Gastroesophageal sphincter (tissue), 4 donors: ENCODE measurements at regions not wholly inside any gene's neighbourhood (a gene's known extent, or its start where the extent isn't known, plus 50 kb on each side); places are given as distances from the start of the nearest gene placed in this dataset.

Experiments
- ATAC-seq: fragments of 150-250 bp; one replicate; pipeline ENCODE4 v1.9.1; 2016; ENCODE audit warnings: mild to moderate bottlenecking, moderate library complexity
- H3K27ac ChIP-seq, 4 donors: fragments of 200-600 bp; sonication (generic) in 3 of 4; 1 replicate in 3 of 4; 2 replicates in 1 of 4; pipeline ENCODE4 v1.5.1; 2016 to 2019
- H3K27me3 ChIP-seq: fragments of 200-600 bp; sonication (generic); one replicate; pipeline ENCODE4 v1.5.1; 2019
- H3K36me3 ChIP-seq, 2 donors: fragments of 200-600 bp; sonication (generic); one replicate each; pipeline ENCODE4 v1.5.1; 2019; ENCODE audit warnings: control low read depth in 1 of 2
- H3K4me1 ChIP-seq, 3 donors: fragments of 200-600 bp; sonication (generic); 1 replicate in 2 of 3; 2 replicates in 1 of 3; pipeline ENCODE4 v1.5.1; 2016 to 2019; ENCODE audit warnings: control low read depth in 2 of 3
- H3K4me3 ChIP-seq, 2 donors: fragments of 200-600 bp; sonication (generic); one replicate each; pipeline ENCODE4 v1.5.1; 2019; ENCODE audit warnings: mild to moderate bottlenecking in 1 of 2, moderate library complexity in 1 of 2
- H3K9me3 ChIP-seq, 3 donors: fragments of 200-600 bp; sonication (generic); one replicate each; pipeline ENCODE4 v1.5.1; 2017 to 2019; ENCODE audit warnings: control low read depth in 2 of 3
- EP300 ChIP-seq: sonication (generic); formaldehyde crosslinking; IDR thresholded peaks from one replicate; pipeline ENCODE4 v1.6.1; 2017; ENCODE audit warnings: antibody characterized with exemption, mild to moderate bottlenecking
- POLR2A ChIP-seq, 2 donors: fragments of 450-650 bp; IDR thresholded peaks; one replicate each; pipeline ENCODE4 v1.6.1; 2017; ENCODE audit warnings: antibody characterized with exemption in 2 of 2, mild to moderate bottlenecking in 2 of 2, moderate library complexity in 1 of 2
- POLR2AphosphoS5 ChIP-seq: sonication (generic); formaldehyde crosslinking; IDR thresholded peaks from one replicate; pipeline ENCODE4 v1.6.1; 2017; ENCODE audit warnings: antibody characterized with exemption
- WGBS, 2 donors: methylation state at CpG; one replicate each; pipeline ENCODE4 v1.1.5; 2018; ENCODE audit warnings: low coverage in 1 of 2; 5-methylcytosine and 5-hydroxymethylcytosine counted together
- TF ChIP-seq, protein P1 (sequence below), 4 experiments: fragments of 200-600 bp in 2 of 4; fragments of 450-650 bp in 2 of 4; sonication (generic) in 1 of 4; IDR thresholded peaks; one replicate each; pipeline ENCODE4 v1.5.1; 2017 to 2019; ENCODE audit warnings: antibody characterized with exemption in 4 of 4, mild to moderate bottlenecking in 2 of 4, moderate library complexity in 2 of 4

DNA sequence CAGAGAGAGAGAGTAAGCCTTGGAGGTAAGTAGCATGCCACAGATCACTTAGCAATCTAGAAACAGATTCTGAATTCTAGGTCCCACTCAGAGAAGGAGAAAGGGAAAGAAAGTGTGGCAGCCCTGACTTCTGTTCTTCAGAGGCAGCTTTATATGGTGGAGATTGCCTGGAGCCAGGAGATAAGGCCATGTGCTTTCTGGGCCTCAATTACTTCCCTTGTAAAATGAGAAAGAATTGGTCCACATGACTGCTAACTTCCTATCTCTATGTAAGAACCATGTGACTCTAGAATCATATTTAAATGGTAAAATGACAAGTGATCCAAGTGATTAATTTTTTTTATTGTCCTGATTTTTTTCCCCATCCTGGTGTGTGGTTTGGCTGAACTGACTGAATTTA lies 64.1 kb downstream of the HHEX start:
- TF ChIP-seq POLR2AphosphoS5: no peak
- TF ChIP-seq, protein P1, sequence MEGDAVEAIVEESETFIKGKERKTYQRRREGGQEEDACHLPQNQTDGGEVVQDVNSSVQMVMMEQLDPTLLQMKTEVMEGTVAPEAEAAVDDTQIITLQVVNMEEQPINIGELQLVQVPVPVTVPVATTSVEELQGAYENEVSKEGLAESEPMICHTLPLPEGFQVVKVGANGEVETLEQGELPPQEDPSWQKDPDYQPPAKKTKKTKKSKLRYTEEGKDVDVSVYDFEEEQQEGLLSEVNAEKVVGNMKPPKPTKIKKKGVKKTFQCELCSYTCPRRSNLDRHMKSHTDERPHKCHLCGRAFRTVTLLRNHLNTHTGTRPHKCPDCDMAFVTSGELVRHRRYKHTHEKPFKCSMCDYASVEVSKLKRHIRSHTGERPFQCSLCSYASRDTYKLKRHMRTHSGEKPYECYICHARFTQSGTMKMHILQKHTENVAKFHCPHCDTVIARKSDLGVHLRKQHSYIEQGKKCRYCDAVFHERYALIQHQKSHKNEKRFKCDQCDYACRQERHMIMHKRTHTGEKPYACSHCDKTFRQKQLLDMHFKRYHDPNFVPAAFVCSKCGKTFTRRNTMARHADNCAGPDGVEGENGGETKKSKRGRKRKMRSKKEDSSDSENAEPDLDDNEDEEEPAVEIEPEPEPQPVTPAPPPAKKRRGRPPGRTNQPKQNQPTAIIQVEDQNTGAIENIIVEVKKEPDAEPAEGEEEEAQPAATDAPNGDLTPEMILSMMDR (IDR thresholded peaks at IDR 0.05): no peak
- H3K9me3 ChIP-seq: no peaks in the 10 kb centered on the region
- no peaks in the 10 kb centered on the region for H3K27me3 ChIP-seq
- no peak overlapping the region for H3K4me3 ChIP-seq
- no peak overlapping the region for H3K27ac ChIP-seq
- H3K36me3 ChIP-seq: no peaks in the 10 kb centered on the region
- H3K4me1 ChIP-seq: peaks cover 5 to 36% (median 9%) of the 10 kb centered on the region in 3 donors
- ATAC-seq: no peak

DNA sequence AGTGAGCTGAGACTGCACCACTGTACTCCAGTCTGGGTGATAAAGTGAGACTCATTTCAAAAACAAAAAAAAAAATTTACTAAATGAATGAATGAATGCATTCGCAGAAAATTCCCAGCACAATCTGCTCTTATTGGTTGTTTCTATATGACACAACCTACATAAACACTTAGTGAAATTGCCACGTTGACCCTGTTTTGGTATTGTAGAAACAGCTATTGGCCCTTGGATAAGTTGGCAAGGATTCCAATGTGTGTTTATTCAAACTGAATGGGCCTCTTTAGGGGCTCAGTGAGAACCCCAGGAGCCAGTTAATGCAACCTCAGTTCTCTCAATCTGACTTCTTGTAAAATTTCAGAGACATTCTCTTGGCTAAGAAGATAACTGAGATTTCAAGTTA lies 66.0 kb downstream of the HHEX start:
- WGBS, 2 donors: 61 to 76% methylated on average over 2 of the region's 2 CpGs
- H3K4me1 ChIP-seq: peaks cover 9 to 55% (median 12%) of the 10 kb centered on the region in 3 donors
- H3K4me3 ChIP-seq: no peak overlapping the region
- peak overlapping the region in 3 of 4 donors; percentile 83 to 90 (median 84) for H3K27ac ChIP-seq
- no peaks in the 10 kb centered on the region for H3K27me3 ChIP-seq
- ATAC-seq: no peak
- H3K36me3 ChIP-seq: no peaks in the 10 kb centered on the region
- H3K9me3 ChIP-seq: no peaks in the 10 kb centered on the region
- TF ChIP-seq POLR2AphosphoS5 (no peak), POLR2A (IDR thresholded peaks at IDR 0.05) (no peak), EP300 (no peak)
- TF ChIP-seq, protein P1 (IDR thresholded peaks at IDR 0.05): no peak

DNA sequence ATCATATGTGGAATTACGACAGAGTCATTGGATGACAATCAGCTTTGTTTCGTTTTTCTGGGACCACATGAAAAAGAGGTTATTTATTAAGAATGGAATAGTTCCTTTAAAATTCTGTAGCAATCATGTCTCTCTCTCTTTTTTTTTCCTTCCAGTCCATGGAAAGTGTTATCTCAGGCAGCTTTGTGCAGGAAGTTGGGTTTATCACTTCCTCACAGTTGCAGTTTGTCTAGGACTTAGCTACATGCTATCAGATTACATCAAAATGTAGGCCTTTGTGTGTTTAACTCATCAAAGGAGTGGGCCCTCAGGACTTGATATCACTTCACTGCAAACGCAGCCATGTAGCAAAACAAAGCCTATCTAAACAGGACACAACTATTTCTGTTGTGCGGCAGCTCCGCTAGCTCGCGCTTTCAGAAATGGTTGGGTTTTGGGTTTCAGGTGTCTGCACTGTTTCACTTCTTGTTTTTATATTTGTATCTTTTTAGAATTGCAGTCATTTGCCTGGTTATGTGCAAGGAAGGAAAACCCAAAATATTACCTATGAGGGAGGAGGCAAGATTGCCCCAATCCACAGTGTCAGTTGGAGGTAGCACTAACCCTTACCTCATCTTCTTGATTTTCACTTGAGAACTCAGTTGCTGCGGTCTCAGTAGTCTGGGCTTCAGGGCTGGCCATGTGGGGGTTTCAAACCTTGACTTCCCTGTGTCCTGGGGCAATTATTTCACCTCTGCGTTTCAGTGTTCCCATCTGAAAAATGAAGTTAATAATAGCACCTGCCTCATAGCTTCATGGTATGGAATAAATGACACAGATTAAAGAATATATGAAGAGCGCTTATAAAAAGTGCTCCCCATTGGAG lies 66.7 kb downstream of the HHEX start:
- 45 to 75% methylated on average over 6 to 8 of the region's 10 CpGs for WGBS, 2 donors
- Histone ChIP-seq H3K9me3 (no peaks in the 10 kb centered on the region), H3K4me3 (no peak overlapping the region), H3K27me3 (no peaks in the 10 kb centered on the region), H3K36me3 (no peaks in the 10 kb centered on the region), H3K27ac (peak overlapping the region; percentile 83 to 90 (median 84)), H3K4me1 (peaks cover 9 to 62% (median 12%) of the 10 kb centered on the region in 3 donors)
- ATAC-seq: no peak
- TF ChIP-seq POLR2A (IDR thresholded peaks at IDR 0.05) (no peak), EP300 (no peak), POLR2AphosphoS5 (no peak)
- TF ChIP-seq, protein P1 (IDR thresholded peaks at IDR 0.05): no peak

DNA sequence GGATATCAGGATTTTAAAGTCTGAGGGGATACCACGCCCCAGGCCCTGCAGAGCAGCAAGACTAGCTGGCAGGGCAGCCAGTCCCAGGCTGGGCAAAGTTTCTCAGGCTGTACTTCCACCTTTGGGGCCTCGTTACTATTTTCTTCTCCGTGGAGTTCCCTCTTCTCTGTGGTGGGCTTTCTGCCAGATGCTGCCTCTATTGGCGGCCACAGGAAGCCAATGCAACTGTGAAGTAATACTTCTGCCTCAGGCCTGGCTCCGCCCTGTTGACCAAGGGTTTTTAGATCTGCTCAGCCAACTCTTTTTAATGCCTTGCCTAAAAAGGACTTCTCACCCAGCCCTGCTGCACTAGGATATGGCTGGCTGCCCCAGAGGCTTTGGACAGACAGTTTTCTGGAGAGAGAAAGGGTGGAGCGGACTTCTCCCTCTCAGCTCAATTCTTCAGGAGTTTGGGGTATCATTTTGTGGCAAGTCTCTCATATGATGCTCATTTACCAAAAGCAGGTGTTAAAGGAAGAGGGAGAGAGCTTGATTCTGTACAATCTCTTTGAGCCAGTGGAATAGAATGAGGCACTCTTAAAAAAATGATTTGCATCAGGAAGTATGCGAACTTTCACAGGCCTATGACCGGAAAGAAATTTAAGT lies 67.4 kb downstream of the HHEX start:
- no peaks in the 10 kb centered on the region for H3K9me3 ChIP-seq
- no peaks in the 10 kb centered on the region for H3K36me3 ChIP-seq
- peak; percentile 97 for ATAC-seq
- no peaks in the 10 kb centered on the region for H3K27me3 ChIP-seq
- peak overlapping the region; percentile 83 to 90 (median 84) for H3K27ac ChIP-seq
- TF ChIP-seq, protein P1 (IDR thresholded peaks at IDR 0.05): peak in 3 of 4 experiments; percentile 26 to 44 (median 40)
- TF ChIP-seq EP300 (no peak), POLR2AphosphoS5 (peak; percentile 72), POLR2A (IDR thresholded peaks at IDR 0.05) (no peak)
- H3K4me3 ChIP-seq: no peak overlapping the region
- peaks cover 9 to 69% (median 16%) of the 10 kb centered on the region in 3 donors for H3K4me1 ChIP-seq
- 16 to 22% methylated on average over 6 to 8 of the region's 8 CpGs for WGBS, 2 donors
